Activated CD4-positive, alpha-beta T cell treated with anti-CD3 and anti-CD28 coated beads, Interleukin-2, amount 50 U/mL, for 1 hour (primary cell): ENCODE measurements at regions not wholly inside any gene's neighbourhood (a gene's known extent, or its start where the extent isn't known, plus 50 kb on each side); places are given as distances from the start of the nearest gene placed in this dataset.
"Not testable (repeated sequence)": the region's sequence is repeated elsewhere in the genome, so short reads cannot be mapped to it uniquely, and the experiment has no call there.

Source experiments
- DNase-seq: peaks from one replicate; pipeline ENCODE4 v3.0.0-alpha.2; 2020

DNA sequence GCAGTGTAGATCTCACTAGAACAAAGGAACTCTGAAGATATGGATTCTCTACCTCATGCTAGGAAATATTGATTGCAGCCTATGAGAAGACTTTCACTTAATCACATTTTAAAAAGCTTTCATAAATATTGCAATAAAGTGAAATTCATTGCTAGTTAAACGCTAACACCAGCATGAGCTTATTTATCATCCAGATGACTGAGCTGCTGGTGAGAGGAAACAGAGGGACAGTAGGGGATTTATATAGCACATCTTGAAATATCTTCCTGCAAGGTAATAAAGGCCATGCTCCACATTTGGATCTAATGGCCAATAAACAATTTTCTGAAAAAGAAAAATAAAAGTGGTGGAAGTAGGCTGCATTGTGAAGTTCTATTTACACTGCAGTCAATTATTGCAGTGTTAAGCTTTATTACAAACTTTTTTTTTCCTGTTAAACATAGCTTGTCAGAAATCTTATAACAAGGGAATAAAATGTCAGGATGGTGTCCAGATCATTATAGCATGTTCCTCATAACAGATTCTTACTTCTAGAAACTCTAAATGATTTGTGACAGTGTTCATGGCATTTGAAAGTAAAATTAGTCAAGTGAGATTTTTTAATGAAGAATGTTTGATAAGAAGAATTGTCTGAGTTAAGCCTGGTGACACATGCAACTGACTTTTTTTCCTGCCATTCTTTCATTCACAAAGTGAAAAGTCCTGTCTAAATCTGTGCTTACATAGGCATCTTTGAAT is 342.6 kb downstream of the DMAC1 start:
- no peak for DNase-seq

DNA sequence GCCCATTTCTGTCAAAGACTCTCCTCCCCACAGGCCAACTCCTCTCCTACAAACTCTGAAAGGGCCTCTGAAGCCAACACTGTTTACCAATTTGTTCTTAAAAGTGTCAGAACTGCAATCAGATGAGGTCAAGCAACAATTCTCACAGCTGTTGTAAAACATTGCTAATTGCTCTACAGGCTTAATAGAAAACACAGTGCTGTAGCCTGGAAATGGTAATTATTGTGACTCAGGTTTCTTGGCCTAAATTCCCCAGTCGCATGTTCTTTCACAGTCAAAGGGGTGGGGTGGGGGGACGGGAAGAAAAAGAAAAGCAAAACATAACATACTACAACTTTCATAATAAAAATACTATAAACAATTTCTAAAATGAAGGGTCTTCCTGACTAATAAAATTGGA is 343.2 kb downstream of the DMAC1 start:
- DNase-seq, result no peak

GRCh38 chr9:7454624-7455023 is 345.0 kb downstream of the DMAC1 start:
- no peak for DNase-seq

- no peak for DNase-seq
These were observed 347.2 kb downstream of the DMAC1 start for GRCh38 chr9:7452378-7452777.

GRCh38 chr9:7451062-7451461 is 348.5 kb downstream of the DMAC1 start:
- DNase-seq, result no peak

GRCh38 chr9:7443541-7443940 is 356.0 kb downstream of the DMAC1 start:
- DNase-seq, result no peak

- no peak for DNase-seq
These were observed 360.1 kb downstream of the DMAC1 start for GRCh38 chr9:7439355-7439995.

- no peak for DNase-seq
These were observed 362.8 kb downstream of the DMAC1 start for GRCh38 chr9:7436754-7437153.

GRCh38 chr9:7433508-7434292 is 365.9 kb downstream of the DMAC1 start:
- no peak for DNase-seq

DNA sequence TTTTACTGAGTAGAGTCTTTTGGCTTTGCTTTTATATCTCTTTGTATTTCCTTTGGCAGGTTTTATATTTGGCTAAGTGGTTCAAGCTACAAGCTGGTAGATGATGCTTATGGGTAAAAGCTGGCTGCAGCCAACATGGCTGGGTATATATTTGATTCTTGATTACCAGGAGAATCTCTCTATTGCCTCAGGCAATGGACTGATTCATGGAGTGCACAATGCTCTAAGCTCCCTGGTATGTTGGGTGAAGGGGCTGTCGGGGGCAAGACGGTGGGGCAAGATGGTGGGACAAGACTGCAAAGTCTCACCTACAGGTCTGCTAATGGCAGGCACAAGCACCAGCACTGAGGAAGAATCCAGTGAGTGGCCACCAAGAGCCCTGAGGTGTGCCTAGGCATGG is 366.6 kb downstream of the DMAC1 start:
- DNase-seq, result no peak

DNA sequence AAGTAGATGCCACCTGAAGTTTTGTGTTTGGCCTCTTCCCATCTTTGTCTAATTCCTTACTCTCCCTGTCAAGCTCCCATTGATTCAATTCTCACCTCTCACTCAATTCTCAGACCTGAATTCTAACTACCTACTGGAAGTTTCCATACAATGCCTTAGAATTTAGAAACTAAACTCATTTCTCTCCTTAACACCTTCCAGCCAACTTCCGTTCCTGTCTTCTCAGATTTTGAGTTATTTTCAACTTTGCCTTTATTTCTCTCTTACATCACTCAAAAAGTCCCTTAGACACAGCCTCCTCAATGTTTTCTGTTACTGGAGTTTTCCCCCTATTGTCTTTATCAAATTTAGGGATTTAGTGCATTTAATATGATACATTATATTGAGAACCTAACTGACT is 382.2 kb downstream of the DMAC1 start:
- DNase-seq, result not testable (repeated sequence)

GRCh38 chr9:7415836-7416235 is 383.7 kb downstream of the DMAC1 start:
- no peak for DNase-seq

DNA sequence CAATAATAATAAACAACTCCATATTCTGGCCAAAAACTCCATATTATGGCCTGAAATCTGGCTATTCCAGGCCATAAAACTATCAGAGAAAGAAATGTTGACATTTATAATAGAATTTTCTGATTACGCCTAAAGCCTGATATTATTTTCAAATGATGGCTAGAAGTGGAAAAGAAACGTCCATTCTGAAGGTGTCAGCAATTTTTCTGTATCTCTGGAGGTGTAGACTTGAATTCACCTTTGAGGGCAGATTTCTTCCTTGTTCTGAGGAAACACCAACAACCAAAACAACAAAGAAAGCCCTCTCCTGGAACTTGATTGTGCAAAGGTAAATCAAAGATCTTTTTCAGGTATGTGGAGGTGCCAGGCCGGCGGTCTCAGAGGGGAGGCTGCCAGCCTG is 390.7 kb downstream of the DMAC1 start:
- no peak for DNase-seq

DNA sequence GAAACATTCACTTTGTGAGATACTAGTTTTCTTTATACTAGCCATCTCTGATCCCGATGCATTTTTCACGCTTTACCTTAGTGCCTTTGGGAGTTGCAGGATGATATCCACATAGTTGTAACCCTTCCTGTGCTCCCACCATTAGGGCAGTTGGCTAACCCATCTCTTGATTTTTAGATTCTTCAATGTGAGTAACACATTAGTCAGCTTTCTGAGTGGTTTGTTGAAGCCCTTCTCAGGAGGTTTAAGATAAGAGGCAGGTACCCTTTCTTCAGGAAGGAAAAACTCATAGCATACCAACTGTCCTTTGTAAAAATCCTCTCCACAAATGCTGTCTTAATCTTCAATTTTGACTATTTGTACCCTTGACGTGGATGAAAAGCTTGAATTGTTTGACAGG is 392.3 kb downstream of the DMAC1 start:
- DNase-seq, result no peak

DNA sequence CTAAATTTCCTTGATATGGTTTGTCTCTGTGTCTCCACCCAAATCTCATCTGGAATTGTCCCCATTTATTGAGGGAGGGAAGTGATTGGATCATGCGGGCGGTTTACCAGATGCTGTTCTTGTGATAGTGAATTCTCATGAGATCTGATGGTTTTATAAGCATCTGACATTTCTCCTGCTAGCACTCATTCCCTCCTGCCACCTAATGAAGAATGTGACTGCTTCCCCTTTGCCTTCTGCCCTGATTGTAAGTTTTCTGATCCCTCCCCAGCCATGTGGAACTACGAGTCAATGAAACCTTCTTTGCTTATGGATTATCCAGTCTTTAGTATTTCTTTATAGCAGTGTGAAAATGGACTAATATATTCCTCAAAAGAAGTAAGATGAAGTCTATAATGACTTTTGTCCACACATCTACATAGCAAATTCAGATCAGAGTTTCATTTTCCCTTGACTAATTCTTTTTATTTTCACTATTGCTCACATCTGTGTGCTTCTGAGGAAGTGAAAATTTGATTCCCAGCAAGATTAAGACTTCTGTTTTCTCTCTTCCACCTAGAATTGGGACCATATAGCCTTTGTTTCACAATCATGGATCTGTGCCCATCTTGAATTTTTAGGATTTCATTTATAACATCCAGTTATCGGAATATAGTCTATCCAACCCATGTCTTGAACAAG is 393.5 kb downstream of the DMAC1 start:
- DNase-seq, result no peak

DNA sequence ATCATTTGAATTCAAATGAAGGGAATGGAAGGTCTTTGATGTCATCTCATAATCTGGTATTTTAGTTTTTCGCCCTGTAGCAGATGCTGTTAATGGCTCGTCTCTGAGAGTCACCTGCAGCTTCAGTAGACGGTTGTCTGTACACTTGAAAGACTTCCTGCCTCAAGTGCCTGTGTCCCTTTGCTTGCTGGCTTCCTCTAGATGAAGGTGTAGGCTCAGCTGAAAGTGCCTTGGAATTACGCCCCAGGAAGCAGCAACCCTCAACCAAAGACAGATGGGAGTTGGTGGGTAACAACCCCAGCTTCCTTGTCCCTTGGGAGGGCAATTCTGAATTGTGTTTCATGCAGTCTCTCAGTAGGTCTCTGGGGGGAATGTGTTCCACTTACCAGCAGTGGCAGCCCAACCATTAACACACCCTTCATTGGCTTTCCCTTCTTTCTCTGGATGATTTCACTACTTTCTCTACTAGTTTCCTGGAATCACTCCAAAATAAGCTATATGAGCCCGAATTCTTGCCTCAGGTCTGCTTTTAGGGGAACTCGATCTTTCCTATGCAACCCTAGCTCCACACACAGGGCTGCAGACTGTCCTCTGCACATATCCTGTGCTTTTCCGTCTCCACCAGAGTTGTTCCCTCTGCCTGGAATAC is 395.6 kb downstream of the DMAC1 start:
- no peak for DNase-seq

DNA sequence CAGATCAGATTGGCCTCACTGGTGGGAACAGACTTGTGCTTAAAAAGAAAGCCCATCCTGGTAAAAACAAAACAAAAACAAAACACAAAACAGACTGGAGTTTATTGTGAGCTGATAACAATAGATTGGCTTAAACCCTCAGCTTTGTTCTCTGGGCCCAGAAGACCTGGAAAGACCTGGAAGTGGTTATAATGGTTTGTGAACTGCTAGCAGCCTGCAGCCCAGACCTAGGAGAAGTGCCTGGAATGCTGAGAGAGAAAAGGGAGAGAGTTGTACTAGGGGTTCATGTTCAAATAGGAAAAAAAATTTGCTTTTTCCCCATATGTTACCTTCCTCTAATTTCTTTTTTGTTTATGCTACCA is 396.6 kb downstream of the DMAC1 start:
- no peak for DNase-seq

GRCh38 chr9:7402334-7403027 is 397.1 kb downstream of the DMAC1 start:
- no peak for DNase-seq

DNA sequence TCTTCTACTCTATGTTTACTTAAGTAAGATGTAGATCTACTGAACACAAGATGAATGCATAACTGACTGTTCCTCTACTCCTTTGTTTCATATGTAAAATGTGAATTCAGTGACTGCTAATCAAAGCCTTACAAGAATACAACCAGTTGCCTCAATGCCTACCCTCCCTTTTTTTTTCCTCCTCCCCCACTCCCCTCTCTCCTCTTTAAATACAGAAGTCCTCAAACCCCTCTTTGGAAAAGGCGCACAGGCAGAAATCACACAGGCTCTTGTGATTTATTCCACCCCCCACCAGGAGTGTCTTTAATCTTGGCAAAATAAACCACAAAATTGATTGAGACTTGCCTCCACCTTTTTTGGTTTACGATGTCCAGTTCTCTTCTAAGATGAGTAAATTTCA is 398.5 kb downstream of the DMAC1 start:
- DNase-seq, result no peak

DNA sequence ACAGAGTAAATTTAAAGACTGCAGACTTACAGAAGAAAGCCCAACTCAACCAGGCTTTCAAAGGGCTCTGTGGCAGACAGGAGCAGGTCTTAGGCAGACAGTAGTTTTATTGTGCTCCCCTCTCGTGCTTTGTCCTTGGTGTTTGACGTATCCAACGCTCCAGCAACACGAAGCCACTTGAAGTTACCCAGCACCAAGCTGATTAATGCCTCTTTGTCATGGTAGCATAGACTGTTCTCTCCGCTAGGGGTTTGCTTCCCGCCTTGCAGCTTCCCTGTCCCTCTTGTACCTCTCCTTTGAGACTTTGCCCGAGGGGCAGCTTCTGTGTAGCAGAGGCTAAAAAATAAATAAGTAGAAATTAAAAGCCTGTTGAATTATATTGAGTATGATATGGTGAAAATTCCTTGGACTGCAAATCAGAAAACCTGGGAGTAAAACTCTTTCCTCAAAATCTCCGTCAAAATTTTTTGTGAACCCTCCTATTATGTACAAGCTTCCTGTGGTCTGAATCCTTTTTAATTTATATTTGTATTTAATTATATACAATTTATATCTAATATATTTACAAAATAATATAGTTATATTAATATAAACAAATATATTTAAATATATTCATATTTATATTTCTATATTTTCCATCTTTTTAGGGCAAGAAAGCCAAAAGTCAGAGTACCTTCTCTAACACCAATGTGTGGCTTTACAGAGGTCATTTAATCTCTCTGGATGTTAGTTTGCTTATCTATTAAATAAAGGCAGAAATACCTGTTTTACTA is 405.4 kb downstream of the DMAC1 start:
- no peak for DNase-seq

DNA sequence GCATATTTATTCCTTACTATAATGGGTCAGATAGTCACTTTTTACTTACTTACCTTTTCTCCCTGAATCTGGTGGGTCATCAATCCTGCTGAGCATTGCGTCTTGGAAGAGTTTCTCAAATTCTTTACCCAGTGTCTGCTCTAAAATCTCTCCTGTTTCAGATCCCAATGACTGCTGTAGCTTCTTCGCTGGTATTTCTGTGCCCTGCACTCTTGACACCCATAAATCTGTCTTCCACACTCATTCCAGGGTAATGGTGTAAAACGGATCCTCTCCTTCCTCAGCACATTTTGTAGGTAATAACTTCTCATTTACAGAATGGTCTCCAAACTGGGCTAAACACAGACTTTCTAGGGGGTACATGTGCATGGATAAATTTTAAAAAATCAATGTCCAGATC is 407.4 kb downstream of the DMAC1 start:
- DNase-seq, result no peak

GRCh38 chr9:7388755-7389154 is 410.8 kb downstream of the DMAC1 start:
- DNase-seq, result no peak
